HepG2 (cell line): ENCODE measurements at regions not wholly inside any gene's neighbourhood (a gene's known extent, or its start where the extent isn't known, plus 50 kb on each side); places are given as distances from the start of the nearest gene placed in this dataset.

Experiments
- CTCF ChIP-seq: sonication (generic); formaldehyde crosslinking; IDR thresholded peaks from 2 replicates; pipeline ENCODE4 v1.5.0; 2020; ENCODE audit warnings: mild to moderate bottlenecking, missing genetic modification reagents, moderate library complexity
- ERF ChIP-seq: IDR thresholded peaks from 2 replicates; pipeline ENCODE4 v1.6.1; 2018; ENCODE audit warnings: missing biosample characterization, missing genetic modification reagents
- HNRNPLL ChIP-seq: fragments of 200-400 bp; formaldehyde crosslinking; IDR thresholded peaks from 2 replicates; pipeline ENCODE4 v1.6.1; 2017; ENCODE audit warnings: mild to moderate bottlenecking, low read depth, low read length; ENCODE audit not compliant: poor library complexity, severe bottlenecking
- KDM5A ChIP-seq: fragments of 200-600 bp; sonication (generic); IDR thresholded peaks from 2 replicates; pipeline ENCODE4 v1.7.0; 2018; ENCODE audit warnings: antibody characterized with exemption, mild to moderate bottlenecking, low read length, borderline replicate concordance
- MIER3 ChIP-seq: IDR thresholded peaks from 2 replicates; pipeline ENCODE4 v1.6.1; 2016; ENCODE audit warnings: missing compliant biosample characterization, borderline replicate concordance
- POLR2A ChIP-seq, 2 experiments: IDR thresholded peaks; 2 replicates each; pipeline ENCODE4 v1.6.1; 2011; ENCODE audit warnings: low read depth in 2 of 2, low read length in 2 of 2, mild to moderate bottlenecking in 1 of 2, moderate library complexity in 1 of 2; ENCODE audit not compliant: insufficient read depth in 1 of 2
- TOE1 ChIP-seq: sonication (generic); formaldehyde crosslinking; IDR thresholded peaks from 2 replicates; pipeline ENCODE4 v1.4.0; 2020; ENCODE audit warnings: mild to moderate bottlenecking, missing genetic modification reagents
- ZNF703 ChIP-seq: sonication (generic); formaldehyde crosslinking; IDR thresholded peaks from 2 replicates; pipeline ENCODE4 v1.5.1; 2020; ENCODE audit warnings: missing genetic modification reagents, mild to moderate bottlenecking, moderate library complexity, borderline replicate concordance
- ZSCAN30 ChIP-seq: sonication (generic); formaldehyde crosslinking; IDR thresholded peaks from 2 replicates; pipeline ENCODE4 v1.5.0; 2020; ENCODE audit warnings: mild to moderate bottlenecking, missing genetic modification reagents

- TF ChIP-seq HNRNPLL, result no peak
- TF ChIP-seq TOE1 (CRISPR knock-in tag), result no peak
- no peak for TF ChIP-seq POLR2A (IDR thresholded peaks at IDR 0.05; ENCODE audit: insufficient read depth in 1 of 2, low read depth in 2 of 2, low read length in 2 of 2)
- no peak for TF ChIP-seq CTCF (CRISPR knock-in tag)
- no peak for TF ChIP-seq ZNF703 (CRISPR knock-in tag)
- TF ChIP-seq MIER3, result no peak
- TF ChIP-seq ERF, result no peak
- TF ChIP-seq KDM5A, result no peak
- no peak for TF ChIP-seq ZSCAN30 (CRISPR knock-in tag)
These were observed 72.4 kb upstream of the NUP50 start for GRCh38 chr22:45091254-45091854.
